Loucy (cell line): ENCODE measurements at regions not wholly inside any gene's neighbourhood (a gene's known extent, or its start where the extent isn't known, plus 50 kb on each side); places are given as distances from the start of the nearest gene placed in this dataset.

Experiments
- CTCF ChIP-seq: fragments of 200-600 bp; sonication (generic); conservative IDR thresholded peaks from 2 replicates; pipeline ENCODE4 v1.5.1; 2014; ENCODE audit warnings: mild to moderate bottlenecking, antibody characterized with exemption, low read length
- EZH2phosphoT487 ChIP-seq: fragments of 200-600 bp; IDR thresholded peaks from 2 replicates; pipeline ENCODE4 v1.6.1; 2018; ENCODE audit warnings: antibody characterized with exemption, mild to moderate bottlenecking, moderate library complexity, borderline replicate concordance

GRCh38 chr1:38463074-38463473 is 396.5 kb downstream of the RRAGC start:
- TF ChIP-seq CTCF (no peak), EZH2phosphoT487 (no peak)
